H9 (cell line): ENCODE measurements at regions not wholly inside any gene's neighbourhood (a gene's known extent, or its start where the extent isn't known, plus 50 kb on each side); places are given as distances from the start of the nearest gene placed in this dataset.

Experiments used
- DNase-seq: peaks from one replicate; pipeline ENCODE4 v3.0.0-alpha.2; 2017
- H2AFZ ChIP-seq: one replicate; pipeline ENCODE4 v1.6.1; 2013; ENCODE audit warnings: mild to moderate bottlenecking, low read length, control low read depth, moderate library complexity
- H2AK5ac ChIP-seq: 2 replicates; pipeline ENCODE4 v1.6.1; 2013; ENCODE audit warnings: low read length, control low read depth, mixed read lengths; ENCODE audit not compliant: insufficient read length
- H2BK120ac ChIP-seq: one replicate; pipeline ENCODE4 v1.6.1; 2013; ENCODE audit warnings: low read depth, mild to moderate bottlenecking, low read length, control low read depth, inconsistent platforms; ENCODE audit not compliant: poor library complexity, severe bottlenecking
- H2BK12ac ChIP-seq: 2 replicates; pipeline ENCODE4 v1.6.1; 2013; ENCODE audit warnings: low read length, control low read depth, mixed read lengths, low read depth; ENCODE audit not compliant: insufficient read length
- H2BK15ac ChIP-seq: 2 replicates; pipeline ENCODE4 v1.6.1; 2013; ENCODE audit warnings: low read depth, low read length, control low read depth
- H2BK20ac ChIP-seq: one replicate; pipeline ENCODE4 v1.6.1; 2013; ENCODE audit warnings: low read depth, mild to moderate bottlenecking, low read length, control low read depth, inconsistent platforms; ENCODE audit not compliant: poor library complexity, severe bottlenecking
- H2BK5ac ChIP-seq: 2 replicates; pipeline ENCODE4 v1.6.1; 2013; ENCODE audit warnings: low read length, control low read depth, mixed read lengths; ENCODE audit not compliant: insufficient read length
- H3K14ac ChIP-seq: 2 replicates; pipeline ENCODE4 v1.6.1; 2013; ENCODE audit warnings: low read length, control low read depth; ENCODE audit not compliant: insufficient read depth
- H3K18ac ChIP-seq: 2 replicates; pipeline ENCODE4 v1.6.1; 2013; ENCODE audit warnings: low read depth, mild to moderate bottlenecking, mixed read lengths, low read length, control low read depth; ENCODE audit not compliant: insufficient read length
- H3K23ac ChIP-seq: 2 replicates; pipeline ENCODE4 v1.6.1; 2013; ENCODE audit warnings: low read length, control low read depth, mixed read lengths, low read depth; ENCODE audit not compliant: insufficient read length
- H3K23me2 ChIP-seq: 2 replicates; pipeline ENCODE4 v1.6.1; 2013; ENCODE audit warnings: low read depth, mild to moderate bottlenecking, mixed read lengths, low read length, control low read depth; ENCODE audit not compliant: insufficient read length, poor library complexity, severe bottlenecking
- H3K27ac ChIP-seq: 2 replicates; pipeline ENCODE4 v1.5.1; 2013; ENCODE audit warnings: low read length, control low read depth, mixed read lengths, low read depth; ENCODE audit not compliant: insufficient read length
- H3K27me3 ChIP-seq: 2 replicates; pipeline ENCODE4 v1.6.1; 2013; ENCODE audit warnings: low read length, control low read depth, inconsistent platforms; ENCODE audit not compliant: insufficient read depth
- H3K4ac ChIP-seq: 2 replicates; pipeline ENCODE4 v1.6.1; 2013; ENCODE audit warnings: low read depth, mild to moderate bottlenecking, control low read depth, inconsistent platforms, low read length, moderate library complexity
- H3K4me1 ChIP-seq: 2 replicates; pipeline ENCODE4 v1.6.1; 2013; ENCODE audit warnings: low read length, control low read depth, inconsistent platforms; ENCODE audit not compliant: insufficient read depth
- H3K4me2 ChIP-seq: 2 replicates; pipeline ENCODE4 v1.6.1; 2013; ENCODE audit warnings: low read length, control low read depth, mixed read lengths; ENCODE audit not compliant: insufficient read length, insufficient read depth
- H3K56ac ChIP-seq: 2 replicates; pipeline ENCODE4 v1.6.1; 2013; ENCODE audit warnings: low read depth, mild to moderate bottlenecking, mixed read lengths, low read length, control low read depth; ENCODE audit not compliant: insufficient read length
- H3K79me1 ChIP-seq: 2 replicates; pipeline ENCODE4 v1.6.1; 2013; ENCODE audit warnings: low read depth, mild to moderate bottlenecking, moderate library complexity, low read length, control low read depth, inconsistent platforms; ENCODE audit not compliant: insufficient read depth, poor library complexity, severe bottlenecking
- H3K79me2 ChIP-seq: 2 replicates; pipeline ENCODE4 v1.6.1; 2013; ENCODE audit warnings: low read length, control low read depth, inconsistent platforms; ENCODE audit not compliant: insufficient read depth
- H3K9ac ChIP-seq: 2 replicates; pipeline ENCODE4 v1.6.1; 2013; ENCODE audit warnings: low read length, control low read depth, mixed read lengths; ENCODE audit not compliant: insufficient read length; ENCODE audit errors: extremely low read depth
- H3K9me3 ChIP-seq: one replicate; pipeline ENCODE4 v1.6.1; 2013; ENCODE audit warnings: low read depth, low read length, inconsistent platforms; ENCODE audit not compliant: control insufficient read depth
- H3T11ph ChIP-seq: one replicate; pipeline ENCODE4 v1.6.1; 2013; ENCODE audit warnings: mild to moderate bottlenecking, low read length, control low read depth, inconsistent platforms
- H4K20me1 ChIP-seq: one replicate; pipeline ENCODE4 v1.6.1; 2013; ENCODE audit not compliant: control insufficient read depth, insufficient read length, insufficient read depth
- H4K5ac ChIP-seq: 2 replicates; pipeline ENCODE4 v1.6.1; 2013; ENCODE audit warnings: low read depth, mild to moderate bottlenecking, mixed read lengths, low read length, control low read depth; ENCODE audit not compliant: insufficient read length
- H4K8ac ChIP-seq: replicated peaks from 2 replicates; pipeline ENCODE4 v1.6.1; 2013; ENCODE audit warnings: low read length, control low read depth, mixed read lengths, low read depth; ENCODE audit not compliant: insufficient read length
- H4K91ac ChIP-seq: 2 replicates; pipeline ENCODE4 v1.6.1; 2013; ENCODE audit warnings: low read depth, mild to moderate bottlenecking, moderate library complexity, mixed read lengths, low read length, control low read depth; ENCODE audit not compliant: insufficient read length
- H3K27ac Mint-ChIP-seq, 3 experiments: 2 replicates in 2 of 3; 3 replicates in 1 of 3; pipeline ENCODE4 v1.8.0; 2020 to 2021; ENCODE audit warnings: mixed read lengths in 3 of 3, mild to moderate bottlenecking in 1 of 3, moderate library complexity in 1 of 3
- H3K27me3 Mint-ChIP-seq: 2 replicates; pipeline ENCODE4 v1.8.0; 2021; ENCODE audit warnings: low read depth, mild to moderate bottlenecking, moderate library complexity, mixed read lengths
- H3K36me3 Mint-ChIP-seq, 3 experiments: 2 replicates in 2 of 3; 3 replicates in 1 of 3; pipeline ENCODE4 v1.8.0; 2020 to 2021; ENCODE audit warnings: low read depth in 3 of 3, mixed read lengths in 3 of 3; ENCODE audit not compliant: insufficient read depth in 1 of 3
- H3K4me1 Mint-ChIP-seq, 2 experiments: 2 replicates each; pipeline ENCODE4 v1.8.0; 2020; ENCODE audit warnings: mixed read lengths in 2 of 2
- H3K4me3 Mint-ChIP-seq, 2 experiments: 2 replicates in 1 of 2; 3 replicates in 1 of 2; pipeline ENCODE4 v1.8.0; 2020 to 2021; ENCODE audit warnings: mild to moderate bottlenecking in 2 of 2, mixed read lengths in 2 of 2, moderate library complexity in 1 of 2
- H3K9me3 Mint-ChIP-seq, 2 experiments: 2 replicates in 1 of 2; 3 replicates in 1 of 2; pipeline ENCODE4 v1.8.0; 2020; ENCODE audit warnings: mild to moderate bottlenecking in 2 of 2, mixed read lengths in 2 of 2, moderate library complexity in 1 of 2
- TF ChIP-seq, protein P1 (sequence below): fragments of 200-600 bp; sonication (generic); conservative IDR thresholded peaks from 3 replicates; pipeline ENCODE4 v1.8.0; 2021; ENCODE audit warnings: antibody characterized with exemption, mild to moderate bottlenecking

DNA sequence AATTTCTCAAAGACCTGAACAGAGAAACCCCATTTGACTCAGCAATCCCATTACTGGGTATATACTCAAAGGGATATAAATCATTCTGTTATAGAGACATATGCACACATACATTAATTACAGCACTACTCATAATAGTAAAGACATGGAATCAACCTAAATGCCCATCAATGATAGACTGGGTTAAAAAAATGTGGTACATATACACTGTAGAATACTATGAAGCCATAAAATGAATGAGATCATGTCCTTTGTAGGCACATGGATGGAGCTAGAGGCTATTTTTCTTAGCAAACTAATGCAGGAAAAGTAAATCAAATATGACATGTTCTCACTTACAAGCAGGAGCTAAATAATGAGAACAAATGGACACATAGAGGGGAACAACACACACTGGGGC is 303.8 kb downstream of the BTG1 start:
- Histone ChIP-seq H3K18ac (no peak overlapping the region), H4K8ac (no peak overlapping the region), H3K79me1 (no peaks in the 10 kb centered on the region), H2AFZ (no peak overlapping the region), H2BK120ac (no peak overlapping the region), H3K27ac (no peak overlapping the region), H2BK20ac (no peak overlapping the region), H3K4ac (no peak overlapping the region), H2BK12ac (no peak overlapping the region), H3K56ac (no peak overlapping the region), H4K91ac (no peak overlapping the region), H3K9ac (no peak overlapping the region), H3K9me3 (no peaks in the 10 kb centered on the region), H3K23me2 (no peaks in the 10 kb centered on the region), H3K4me2 (no peak overlapping the region), H2BK5ac (no peak overlapping the region), H3T11ph (no peak overlapping the region), H2BK15ac (no peak overlapping the region), H3K27me3 (no peaks in the 10 kb centered on the region), H3K14ac (no peak overlapping the region), H4K5ac (no peak overlapping the region), H3K23ac (no peak overlapping the region), H2AK5ac (no peak overlapping the region), H3K4me1 (no peaks in the 10 kb centered on the region; the same call in 1 of the 2 replicates), H4K20me1 (no peaks in the 10 kb centered on the region), H3K79me2 (no peaks in the 10 kb centered on the region)
- DNase-seq: no peak
- Mint-ChIP-seq H3K27me3 (no peaks in the 10 kb centered on the region), H3K4me1 (no peaks in the 10 kb centered on the region), H3K27ac (no peak overlapping the region), H3K9me3 (peaks cover 4 to 6% of the 10 kb centered on the region in 2 experiments; a peak in 2 of 5 replicates), H3K36me3 (no peaks in the 10 kb centered on the region; a peak in 1 of 7 replicates), H3K4me3 (no peak overlapping the region)
- TF ChIP-seq, protein P1, sequence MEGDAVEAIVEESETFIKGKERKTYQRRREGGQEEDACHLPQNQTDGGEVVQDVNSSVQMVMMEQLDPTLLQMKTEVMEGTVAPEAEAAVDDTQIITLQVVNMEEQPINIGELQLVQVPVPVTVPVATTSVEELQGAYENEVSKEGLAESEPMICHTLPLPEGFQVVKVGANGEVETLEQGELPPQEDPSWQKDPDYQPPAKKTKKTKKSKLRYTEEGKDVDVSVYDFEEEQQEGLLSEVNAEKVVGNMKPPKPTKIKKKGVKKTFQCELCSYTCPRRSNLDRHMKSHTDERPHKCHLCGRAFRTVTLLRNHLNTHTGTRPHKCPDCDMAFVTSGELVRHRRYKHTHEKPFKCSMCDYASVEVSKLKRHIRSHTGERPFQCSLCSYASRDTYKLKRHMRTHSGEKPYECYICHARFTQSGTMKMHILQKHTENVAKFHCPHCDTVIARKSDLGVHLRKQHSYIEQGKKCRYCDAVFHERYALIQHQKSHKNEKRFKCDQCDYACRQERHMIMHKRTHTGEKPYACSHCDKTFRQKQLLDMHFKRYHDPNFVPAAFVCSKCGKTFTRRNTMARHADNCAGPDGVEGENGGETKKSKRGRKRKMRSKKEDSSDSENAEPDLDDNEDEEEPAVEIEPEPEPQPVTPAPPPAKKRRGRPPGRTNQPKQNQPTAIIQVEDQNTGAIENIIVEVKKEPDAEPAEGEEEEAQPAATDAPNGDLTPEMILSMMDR: no peak
